ENCODE measurements at regions not wholly inside any gene's neighbourhood (a gene's known extent, or its start where the extent isn't known, plus 50 kb on each side); places are given as distances from the start of the nearest gene placed in this dataset.
"Not testable (repeated sequence)": the region's sequence is repeated elsewhere in the genome, so short reads cannot be mapped to it uniquely, and the experiment has no call there.

DNA sequence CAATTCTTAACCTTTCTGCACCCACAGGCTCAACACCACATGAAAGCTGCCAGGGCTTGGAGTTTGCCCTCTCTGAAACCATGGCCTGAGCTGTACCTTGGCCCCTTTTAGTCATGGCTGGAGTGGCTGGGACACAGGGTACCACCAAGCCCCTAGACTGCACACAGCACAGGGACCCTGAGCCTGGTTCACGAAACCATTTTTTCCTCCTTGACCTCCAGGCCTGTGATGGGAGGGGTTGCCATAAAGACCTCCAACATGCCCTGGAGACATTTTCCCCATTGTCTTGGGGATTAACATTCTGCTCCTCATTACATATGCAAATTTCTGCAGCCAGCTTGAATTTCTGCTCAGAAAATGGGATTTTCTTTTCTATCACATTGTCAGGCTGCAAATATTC, 113.4 kb downstream of the XPNPEP1 start:
- DNase-seq (ENCODE audit: low spot score) = not testable (repeated sequence)

GRCh38 chr10:109801191-109801590, 122.1 kb downstream of the XPNPEP1 start:
- not testable (repeated sequence) for DNase-seq (ENCODE audit: low spot score)

DNA sequence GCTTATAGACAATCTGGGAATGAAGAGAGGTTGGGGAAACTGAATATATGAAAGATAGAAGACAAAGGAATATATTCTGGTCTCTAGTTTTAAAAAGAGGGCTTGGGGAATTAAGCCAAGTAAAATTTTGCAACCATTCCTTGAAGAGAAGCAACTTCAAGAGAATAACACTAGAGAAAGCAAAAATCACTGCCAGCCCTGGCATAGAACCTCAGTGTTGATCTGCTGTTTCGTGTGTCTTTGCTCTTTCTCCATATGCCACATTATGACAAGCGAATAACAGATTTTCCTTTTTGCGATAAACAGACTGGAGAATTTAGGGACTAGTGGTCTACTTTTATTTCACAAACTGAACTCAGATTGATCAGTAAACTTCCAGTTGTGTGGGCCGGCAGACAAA, 132.7 kb downstream of the XPNPEP1 start:
- peak; percentile 29 for DNase-seq (ENCODE audit: low spot score)

DNA sequence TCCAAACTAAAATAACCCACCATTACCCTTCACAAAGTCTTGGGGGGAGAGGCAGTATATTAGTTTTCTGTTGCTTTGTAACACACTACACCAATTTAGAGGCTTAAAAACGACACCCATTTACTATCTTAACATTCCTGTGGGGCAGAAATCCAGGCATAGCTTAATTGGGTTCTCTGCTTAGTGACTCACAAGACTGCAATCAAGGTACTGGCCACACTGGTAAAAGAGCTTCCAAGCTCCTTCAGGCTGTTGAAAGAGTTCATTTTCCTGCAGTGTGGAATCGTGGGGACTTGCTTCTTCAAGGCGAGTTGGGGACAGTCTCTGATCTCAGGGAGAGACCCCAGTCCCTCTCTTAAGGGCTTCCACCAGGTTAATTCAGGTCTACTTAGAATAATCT, 139.1 kb downstream of the XPNPEP1 start:
- DNase-seq (ENCODE audit: low spot score) = no peak

GRCh38 chr10:109783286-109783685, 140.0 kb downstream of the XPNPEP1 start:
- DNase-seq (ENCODE audit: low spot score) = no peak

DNA sequence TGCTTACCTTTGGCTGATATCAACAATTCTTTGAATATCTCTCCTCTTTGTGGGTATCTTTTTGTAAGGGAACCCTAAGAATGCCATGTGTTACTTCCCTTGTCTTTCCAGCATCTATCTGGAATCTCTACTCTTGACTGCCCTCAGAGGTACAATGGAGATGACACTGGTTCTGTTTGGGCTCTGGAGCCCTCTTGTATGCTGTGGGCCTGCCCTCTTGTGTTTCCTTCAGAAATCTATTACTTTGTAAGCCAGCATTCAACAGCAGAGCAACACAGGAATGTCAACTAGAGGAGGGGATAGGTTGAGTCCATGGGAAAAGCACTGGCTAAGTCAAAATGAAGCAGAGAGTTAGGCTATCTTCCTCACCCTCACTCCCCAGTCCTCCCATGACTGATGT, 142.3 kb downstream of the XPNPEP1 start:
- no peak for DNase-seq (ENCODE audit: low spot score)

GRCh38 chr10:109778993-109779392, 144.3 kb downstream of the XPNPEP1 start:
- DNase-seq (ENCODE audit: low spot score) = no peak

- no peak for DNase-seq (ENCODE audit: low spot score)
These were observed 149.2 kb downstream of the XPNPEP1 start for GRCh38 chr10:109774121-109774440.

DNA sequence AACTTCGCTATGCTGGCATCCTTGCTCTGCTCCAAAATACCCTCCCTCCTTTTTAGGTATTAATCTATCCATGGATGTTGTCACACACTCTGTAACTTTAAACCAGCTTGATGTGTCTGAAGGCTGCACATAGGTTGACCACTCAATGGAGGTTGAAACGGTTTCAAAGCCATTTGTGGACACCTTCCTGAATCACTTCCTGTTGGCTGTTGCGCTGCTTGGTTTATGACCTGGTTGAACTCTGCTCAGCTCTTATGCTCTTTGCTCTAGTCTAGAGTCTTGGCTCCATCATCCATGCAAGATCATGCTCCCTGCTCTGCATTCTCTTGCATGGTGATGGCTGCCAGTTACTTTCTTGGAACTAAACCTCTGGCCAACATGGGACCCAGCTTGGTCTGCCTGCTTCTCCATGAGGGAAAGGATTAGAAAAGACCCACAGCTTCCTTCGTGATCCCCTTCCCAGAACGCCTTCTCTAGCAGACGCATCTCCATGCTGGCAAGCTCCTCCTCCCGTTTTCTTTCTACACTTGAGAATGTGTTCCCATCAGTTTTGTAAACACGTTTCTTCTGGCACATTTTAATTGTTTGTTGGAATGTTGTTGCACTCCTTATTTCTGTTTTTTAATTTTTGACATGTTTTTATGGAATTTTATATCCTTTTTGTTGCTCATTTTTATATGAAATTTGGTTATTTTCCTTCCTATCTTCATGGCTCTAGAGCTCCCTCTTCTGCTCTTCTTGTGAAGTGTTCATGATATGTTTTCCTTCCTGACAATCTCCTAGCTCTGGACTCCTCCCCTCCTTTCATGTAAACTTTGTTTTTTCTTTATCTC, 149.8 kb downstream of the XPNPEP1 start:
- peak; percentile 22 for DNase-seq (ENCODE audit: low spot score)

DNA sequence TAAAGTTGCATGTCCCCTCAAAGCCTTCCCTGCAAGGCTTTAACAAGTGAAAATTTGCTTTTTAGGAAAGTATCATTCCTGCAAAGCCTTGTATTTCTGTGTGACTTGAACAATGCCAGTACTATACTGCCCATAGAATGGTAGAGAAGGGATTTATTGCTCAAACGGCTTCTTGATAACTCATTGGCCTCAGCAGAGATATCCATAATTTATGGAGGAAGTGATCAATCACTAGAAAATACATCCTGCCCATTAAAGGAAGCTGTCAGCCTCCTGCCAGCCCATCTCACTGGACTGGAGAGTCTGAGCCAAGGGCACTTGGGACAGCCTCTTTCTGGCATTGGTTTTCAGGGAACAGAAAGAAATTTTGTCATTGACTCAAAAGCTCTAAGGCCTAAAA, 152.6 kb downstream of the XPNPEP1 start:
- DNase-seq (ENCODE audit: low spot score) = no peak

- no peak for DNase-seq (ENCODE audit: low spot score)
These were observed 153.3 kb downstream of the XPNPEP1 start for GRCh38 chr10:109769966-109770365.

- DNase-seq (ENCODE audit: low spot score) = no peak
These were observed 157.5 kb downstream of the XPNPEP1 start for GRCh38 chr10:109765838-109766237.

DNA sequence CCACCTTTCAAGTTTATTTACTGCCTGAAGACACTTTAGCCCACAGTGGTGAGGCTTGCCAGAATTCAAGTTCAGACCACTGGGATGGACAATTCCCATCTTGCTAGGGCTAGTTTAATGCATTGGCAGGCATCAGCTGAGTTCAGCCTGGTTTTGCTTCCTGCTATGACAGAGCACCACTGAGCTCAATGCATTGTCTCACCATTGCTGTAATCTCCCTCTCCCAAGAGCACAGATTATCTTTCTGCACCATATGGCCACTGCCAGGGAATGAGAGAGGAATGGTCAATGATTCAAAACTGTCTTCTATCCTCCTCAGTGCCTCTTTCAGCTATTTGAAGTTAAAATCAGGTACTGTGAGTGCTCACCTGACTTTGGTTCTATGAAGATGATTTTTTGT, 160.8 kb downstream of the XPNPEP1 start:
- no peak for DNase-seq (ENCODE audit: low spot score)

GRCh38 chr10:109757670-109758069, 165.6 kb downstream of the XPNPEP1 start:
- DNase-seq (ENCODE audit: low spot score) = not testable (repeated sequence)

DNA sequence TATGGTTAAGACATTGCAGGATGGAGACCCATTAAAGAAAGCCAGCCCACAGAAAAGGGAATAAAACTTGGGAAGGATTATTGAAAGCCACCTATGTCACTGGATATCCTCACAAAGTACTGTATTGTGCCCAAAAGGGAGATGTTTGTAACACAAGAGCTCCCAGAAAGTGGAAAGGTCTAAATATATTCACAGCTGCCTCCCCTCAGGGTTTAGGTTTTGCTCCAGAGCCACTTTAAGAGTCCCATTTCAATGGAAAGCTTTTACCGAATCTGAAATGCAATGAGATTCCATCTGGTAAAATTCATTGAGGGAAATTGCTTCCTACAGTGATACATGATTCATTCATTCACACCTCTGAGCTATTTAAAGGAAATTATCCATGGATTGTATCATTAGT, 176.4 kb downstream of the XPNPEP1 start:
- no peak for DNase-seq (ENCODE audit: low spot score)

DNA sequence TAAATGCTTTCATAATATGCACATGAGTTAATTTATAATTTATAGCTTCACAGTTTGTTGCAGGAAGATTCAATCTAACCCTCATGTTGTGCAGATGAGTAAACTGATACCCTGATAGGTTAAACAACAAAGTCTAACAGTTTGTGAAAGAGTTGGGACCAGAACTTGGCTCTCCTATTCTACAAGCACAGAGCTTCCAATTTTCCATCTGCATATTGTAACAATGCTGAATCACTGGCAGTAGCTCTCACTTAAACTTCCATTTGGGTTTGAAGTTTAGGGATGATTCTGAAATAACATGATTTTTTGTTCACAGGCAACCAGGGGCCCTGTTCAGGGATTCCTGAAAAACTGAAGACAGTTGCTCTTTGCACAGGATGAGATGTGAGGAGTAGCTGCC, 179.3 kb downstream of the XPNPEP1 start:
- peak; percentile 7 for DNase-seq (ENCODE audit: low spot score)

- no peak for DNase-seq (ENCODE audit: low spot score)
These were observed 179.7 kb downstream of the XPNPEP1 start for GRCh38 chr10:109743574-109743973.

- DNase-seq (ENCODE audit: low spot score) = no peak
These were observed 180.2 kb downstream of the XPNPEP1 start for GRCh38 chr10:109743146-109743545.

DNA sequence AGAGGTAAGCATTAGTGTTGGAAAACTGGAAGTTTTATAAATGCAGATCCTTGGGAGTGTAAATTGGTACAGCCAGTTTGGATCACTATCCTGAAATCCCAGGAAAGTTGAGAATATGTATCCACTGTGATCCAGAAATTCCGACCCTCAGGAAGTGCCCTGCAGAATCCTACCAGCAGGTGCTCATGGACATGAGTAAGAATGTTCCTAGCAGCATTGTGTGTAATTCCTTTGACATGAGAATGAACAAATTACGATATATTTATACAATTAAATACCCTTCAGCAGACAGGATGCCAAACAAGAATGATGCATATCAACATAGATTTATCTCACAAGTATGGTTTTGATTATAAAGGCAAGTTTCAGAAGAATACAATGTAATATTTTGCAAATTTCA, 181.6 kb downstream of the XPNPEP1 start:
- DNase-seq (ENCODE audit: low spot score) = no peak

DNA sequence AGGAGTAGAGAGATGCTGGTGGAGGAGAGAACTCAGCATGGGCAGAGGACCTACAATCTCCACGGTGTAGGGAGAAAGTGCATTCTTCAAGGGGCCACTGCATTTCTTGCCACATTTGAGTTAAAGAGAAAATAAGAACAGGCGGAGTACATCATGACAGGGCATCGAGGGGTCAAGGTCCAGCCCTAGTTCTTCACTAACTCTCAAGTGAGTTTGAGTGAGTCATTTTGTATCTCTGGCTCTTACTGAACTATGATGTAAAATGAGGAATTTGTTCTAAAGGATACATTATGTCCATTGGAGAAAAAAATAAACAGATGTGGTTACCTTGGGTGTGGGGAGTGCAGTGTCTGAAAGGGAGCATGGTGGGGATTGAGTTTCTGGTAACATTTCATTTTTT, 182.9 kb downstream of the XPNPEP1 start:
- no peak for DNase-seq (ENCODE audit: low spot score)

GRCh38 chr10:109737626-109738025, 185.7 kb downstream of the XPNPEP1 start:
- no peak for DNase-seq (ENCODE audit: low spot score)

- DNase-seq (ENCODE audit: low spot score) = no peak
These were observed 186.3 kb downstream of the XPNPEP1 start for GRCh38 chr10:109737009-109737408.

- DNase-seq (ENCODE audit: low spot score) = no peak
These were observed 187.5 kb downstream of the XPNPEP1 start for GRCh38 chr10:109735776-109736175.

DNA sequence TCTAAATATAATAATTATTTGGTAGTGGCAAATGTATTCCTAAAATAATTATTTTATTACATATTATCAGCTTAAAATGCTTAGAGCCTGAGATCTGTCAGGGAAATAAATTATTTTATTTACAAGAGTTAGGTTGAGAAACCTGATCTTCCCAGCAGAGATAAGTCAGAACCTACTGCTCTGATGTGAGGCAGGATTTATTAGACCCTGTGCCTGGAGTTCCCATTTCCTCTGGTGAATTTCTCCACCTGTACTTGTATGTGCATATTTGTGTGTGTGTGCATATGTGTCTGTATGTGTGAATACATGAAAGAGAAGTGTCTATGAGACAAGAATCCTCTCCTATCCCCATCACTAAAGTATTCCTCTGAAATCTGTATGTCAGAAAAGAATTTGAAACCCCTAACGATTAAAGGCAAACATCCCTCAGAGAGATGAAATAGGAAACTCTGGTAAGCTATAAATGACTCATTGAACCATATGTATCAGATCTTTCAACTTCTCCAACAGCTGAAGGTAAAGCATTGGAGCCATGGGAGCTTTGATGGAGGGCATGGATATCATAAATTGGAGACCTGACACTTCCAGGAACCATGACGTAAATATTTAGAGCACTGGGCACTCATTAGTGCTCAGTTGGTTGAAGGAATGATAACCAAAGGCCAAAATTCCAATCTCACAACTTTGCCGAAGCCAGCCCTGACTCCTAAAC, 190.9 kb downstream of the XPNPEP1 start:
- DNase-seq (ENCODE audit: low spot score) = no peak

Measured in Ammon's horn (tissue), 1 donor.